ENCODE measurements at regions not wholly inside any gene's neighbourhood (a gene's known extent, or its start where the extent isn't known, plus 50 kb on each side); places are given as distances from the start of the nearest gene placed in this dataset.

- Histone ChIP-seq H3K4me3 (ENCODE audit: control insufficient read depth in 2 of 3, extremely low read depth in 1 of 3, insufficient read depth in 2 of 3, low read depth in 1 of 3, low read length in 3 of 3) (no peak overlapping the region), H3K9me1 (ENCODE audit: control insufficient read depth, extremely low read depth, insufficient read depth, low read length) (no peaks in the 10 kb centered on the region), H3K4me2 (ENCODE audit: control insufficient read depth, extremely low read depth, insufficient read depth, low read depth, low read length) (no peak overlapping the region), H3K27me3 (ENCODE audit: control insufficient read depth, extremely low read depth, insufficient read depth, low read length) (no peaks in the 10 kb centered on the region), H2AFZ (ENCODE audit: control insufficient read depth, low read length) (no peak overlapping the region), H3K4me1 (ENCODE audit: control insufficient read depth, extremely low read depth, insufficient read depth, low read length) (no peaks in the 10 kb centered on the region), H3K79me2 (ENCODE audit: control insufficient read depth, insufficient read depth, low read length) (no peaks in the 10 kb centered on the region), H3K9ac (ENCODE audit: control insufficient read depth, extremely low read depth, insufficient read depth, low read length) (no peak overlapping the region), H4K20me1 (ENCODE audit: control insufficient read depth, extremely low read depth, insufficient read depth, low read length) (no peaks in the 10 kb centered on the region), H3K9me3 (ENCODE audit: control insufficient read depth, low read depth, low read length) (no peaks in the 10 kb centered on the region), H3K27ac (ENCODE audit: control insufficient read depth, insufficient read depth, low read length) (no peak overlapping the region), H3K36me3 (ENCODE audit: control insufficient read depth in 2 of 2, extremely low read depth in 1 of 2, insufficient read depth in 2 of 2, low read length in 2 of 2) (no peaks in the 10 kb centered on the region)
- FAIRE-seq = no peak
- no peak for DNase-seq (ENCODE audit: low read depth, low spot score)
- dilution Hi-C loops (cut with MboI; ENCODE audit: extremely low pct_ligation_motif_present, low sequenced_read_pairs) = no loop called here
- no peak for TF ChIP-seq EZH2 (IDR thresholded peaks at IDR 0.05; ENCODE audit: low read length)
- TF ChIP-seq, protein P1, sequence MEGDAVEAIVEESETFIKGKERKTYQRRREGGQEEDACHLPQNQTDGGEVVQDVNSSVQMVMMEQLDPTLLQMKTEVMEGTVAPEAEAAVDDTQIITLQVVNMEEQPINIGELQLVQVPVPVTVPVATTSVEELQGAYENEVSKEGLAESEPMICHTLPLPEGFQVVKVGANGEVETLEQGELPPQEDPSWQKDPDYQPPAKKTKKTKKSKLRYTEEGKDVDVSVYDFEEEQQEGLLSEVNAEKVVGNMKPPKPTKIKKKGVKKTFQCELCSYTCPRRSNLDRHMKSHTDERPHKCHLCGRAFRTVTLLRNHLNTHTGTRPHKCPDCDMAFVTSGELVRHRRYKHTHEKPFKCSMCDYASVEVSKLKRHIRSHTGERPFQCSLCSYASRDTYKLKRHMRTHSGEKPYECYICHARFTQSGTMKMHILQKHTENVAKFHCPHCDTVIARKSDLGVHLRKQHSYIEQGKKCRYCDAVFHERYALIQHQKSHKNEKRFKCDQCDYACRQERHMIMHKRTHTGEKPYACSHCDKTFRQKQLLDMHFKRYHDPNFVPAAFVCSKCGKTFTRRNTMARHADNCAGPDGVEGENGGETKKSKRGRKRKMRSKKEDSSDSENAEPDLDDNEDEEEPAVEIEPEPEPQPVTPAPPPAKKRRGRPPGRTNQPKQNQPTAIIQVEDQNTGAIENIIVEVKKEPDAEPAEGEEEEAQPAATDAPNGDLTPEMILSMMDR (optimal IDR thresholded peaks at IDR 0.05 in 1 of 3, IDR thresholded peaks at IDR 0.05 in 1 of 3, conservative IDR thresholded peaks at IDR 0.05 in 1 of 3; ENCODE audit: extremely low read depth in 1 of 3, insufficient read depth in 2 of 3, low read length in 3 of 3) = no peak
Observed at GRCh38 chr6:156533872-156534524, 243.2 kb upstream of the ARID1B start.

- Histone ChIP-seq H3K4me1 (ENCODE audit: control insufficient read depth, extremely low read depth, insufficient read depth, low read length) (no peaks in the 10 kb centered on the region), H3K4me2 (ENCODE audit: control insufficient read depth, extremely low read depth, insufficient read depth, low read depth, low read length) (no peak overlapping the region), H3K9me3 (ENCODE audit: control insufficient read depth, low read depth, low read length) (no peaks in the 10 kb centered on the region), H3K9ac (ENCODE audit: control insufficient read depth, extremely low read depth, insufficient read depth, low read length) (no peak overlapping the region), H2AFZ (ENCODE audit: control insufficient read depth, low read length) (no peak overlapping the region), H3K79me2 (ENCODE audit: control insufficient read depth, insufficient read depth, low read length) (no peaks in the 10 kb centered on the region), H3K4me3 (ENCODE audit: control insufficient read depth in 2 of 3, extremely low read depth in 1 of 3, insufficient read depth in 2 of 3, low read depth in 1 of 3, low read length in 3 of 3) (no peak overlapping the region), H3K36me3 (ENCODE audit: control insufficient read depth in 2 of 2, extremely low read depth in 1 of 2, insufficient read depth in 2 of 2, low read length in 2 of 2) (no peaks in the 10 kb centered on the region), H3K27ac (ENCODE audit: control insufficient read depth, insufficient read depth, low read length) (no peak overlapping the region), H3K9me1 (ENCODE audit: control insufficient read depth, extremely low read depth, insufficient read depth, low read length) (no peaks in the 10 kb centered on the region), H4K20me1 (ENCODE audit: control insufficient read depth, extremely low read depth, insufficient read depth, low read length) (no peaks in the 10 kb centered on the region), H3K27me3 (ENCODE audit: control insufficient read depth, extremely low read depth, insufficient read depth, low read length) (no peaks in the 10 kb centered on the region)
- TF ChIP-seq, protein P1 (optimal IDR thresholded peaks at IDR 0.05 in 1 of 3, IDR thresholded peaks at IDR 0.05 in 1 of 3, conservative IDR thresholded peaks at IDR 0.05 in 1 of 3; ENCODE audit: extremely low read depth in 1 of 3, insufficient read depth in 2 of 3, low read length in 3 of 3) = no peak
- TF ChIP-seq EZH2 (IDR thresholded peaks at IDR 0.05; ENCODE audit: low read length) = no peak
- dilution Hi-C loops (cut with MboI; ENCODE audit: extremely low pct_ligation_motif_present, low sequenced_read_pairs) = no loop called here
- FAIRE-seq (no peak), DNase-seq (ENCODE audit: low read depth, low spot score) (no peak)
Observed at GRCh38 chr6:156526081-156526480, 251.1 kb upstream of the ARID1B start.

Measured in keratinocyte (primary cell).